CD4-positive, alpha-beta memory T cell (primary cell): ENCODE measurements at regions not wholly inside any gene's neighbourhood (a gene's known extent, or its start where the extent isn't known, plus 50 kb on each side); places are given as distances from the start of the nearest gene placed in this dataset.
"Not testable (repeated sequence)": the region's sequence is repeated elsewhere in the genome, so short reads cannot be mapped to it uniquely, and the experiment has no call there.

Experiments
- CTCF ChIA-PET: fragments of 350-600 bp; sonication (Branson Sonifier 250); formaldehyde crosslinking; loops from one replicate; lab custom pipeline; 2021; ENCODE audit warnings: inconsistent platforms; ENCODE audit not compliant: partially characterized antibody; lab: Charles Lee
- POLR2A ChIA-PET: fragments of 350-600 bp; sonication (Branson Sonifier 250); formaldehyde crosslinking; loops from one replicate; lab custom pipeline; 2021; ENCODE audit not compliant: partially characterized antibody; lab: Charles Lee
- DNase-seq, 5 donors: peaks; one replicate each; pipeline versions ENCODE4 v3.0.0 to v3.0.0-alpha.2; 2020 to 2022; ENCODE audit warnings: mixed read lengths in 1 of 5
- H3K27ac ChIP-seq: one replicate; pipeline ENCODE4 v1.7.0; 2013; ENCODE audit warnings: low read depth, low read length
- H3K27me3 ChIP-seq: 2 replicates; pipeline ENCODE4 v1.7.0; 2013; ENCODE audit warnings: mild to moderate bottlenecking, low read length, moderate library complexity; ENCODE audit not compliant: insufficient read depth
- H3K36me3 ChIP-seq: 2 replicates; pipeline ENCODE4 v1.7.0; 2013; ENCODE audit warnings: mild to moderate bottlenecking, low read length, moderate library complexity; ENCODE audit not compliant: insufficient read depth
- H3K4me1 ChIP-seq: 2 replicates; pipeline ENCODE4 v1.7.0; 2013; ENCODE audit warnings: mild to moderate bottlenecking, low read length, moderate library complexity; ENCODE audit not compliant: insufficient read depth
- H3K4me3 ChIP-seq, 2 donors: one replicate each; pipeline ENCODE4 v1.7.0; 2013; ENCODE audit warnings: low read length in 2 of 2, mild to moderate bottlenecking in 1 of 2
- H3K9me3 ChIP-seq, 2 donors: one replicate each; pipeline ENCODE4 v1.7.0; 2013; ENCODE audit warnings: low read length in 2 of 2, control low read depth in 1 of 2; ENCODE audit not compliant: control insufficient read depth in 1 of 2
- H3K27ac Mint-ChIP-seq, 7 donors: one replicate each; pipeline ENCODE4 v1.8.0; 2020 to 2021; ENCODE audit warnings: mixed read lengths in 7 of 7, mild to moderate bottlenecking in 6 of 7, inconsistent platforms in 3 of 7, moderate library complexity in 3 of 7
- H3K27me3 Mint-ChIP-seq, 2 donors: one replicate each; pipeline ENCODE4 v1.8.0; 2020 to 2021; ENCODE audit warnings: mixed read lengths in 2 of 2
- H3K36me3 Mint-ChIP-seq, 2 donors: one replicate each; pipeline ENCODE4 v1.8.0; 2020 to 2021; ENCODE audit warnings: mixed read lengths in 2 of 2, inconsistent platforms in 1 of 2, mild to moderate bottlenecking in 1 of 2
- H3K4me1 Mint-ChIP-seq, 4 donors: one replicate each; pipeline ENCODE4 v1.8.0; 2020 to 2021; ENCODE audit warnings: mixed read lengths in 4 of 4, mild to moderate bottlenecking in 1 of 4
- H3K4me3 Mint-ChIP-seq, 8 donors: one replicate each; pipeline ENCODE4 v1.8.0; 2020 to 2021; ENCODE audit warnings: mixed read lengths in 8 of 8, mild to moderate bottlenecking in 7 of 8, moderate library complexity in 6 of 8, inconsistent platforms in 3 of 8
- H3K9me3 Mint-ChIP-seq, 8 donors: one replicate each; pipeline ENCODE4 v1.8.0; 2020 to 2021; ENCODE audit warnings: mixed read lengths in 8 of 8, mild to moderate bottlenecking in 5 of 8, inconsistent platforms in 3 of 8, moderate library complexity in 1 of 8
- intact Hi-C: fragments of 100-400 bp; cut with micrococcal nuclease; formaldehyde crosslinking; loops from one replicate; pipeline ENCODE4 v1.15.1; 2023

DNA sequence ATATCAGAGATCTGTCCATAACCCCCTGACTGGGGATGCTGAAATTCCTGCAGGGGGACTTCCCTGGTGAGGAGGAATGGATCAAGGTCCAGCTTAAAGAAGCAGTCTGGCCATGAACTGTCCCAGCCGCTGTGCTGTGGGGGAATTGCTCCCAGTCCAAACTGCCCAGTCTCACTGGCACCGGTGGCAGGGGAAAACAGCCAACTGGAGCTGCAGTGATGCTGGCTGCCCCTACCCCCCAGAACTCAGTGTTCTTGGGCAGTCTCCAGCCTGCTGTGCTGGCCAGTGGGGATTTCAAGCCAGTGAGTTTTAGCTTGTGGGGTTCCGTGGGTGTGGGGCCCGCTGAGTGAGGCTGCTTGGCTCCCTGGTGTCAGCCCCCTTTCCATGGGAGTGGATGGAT lies 306.5 kb upstream of the RPS23 start:
- H3K36me3 Mint-ChIP-seq, result peaks cover 0 to 3% of the 10 kb centered on the region in 2 donors
- DNase-seq, result no peak
- H3K27me3 Mint-ChIP-seq, result peaks cover 2 to 5% of the 10 kb centered on the region in 2 donors
- Histone ChIP-seq H3K9me3 (no peaks in the 10 kb centered on the region), H3K4me3 (no peak overlapping the region), H3K27ac (no peak overlapping the region), H3K36me3 (no peaks in the 10 kb centered on the region), H3K27me3 (no peaks in the 10 kb centered on the region), H3K4me1 (no peaks in the 10 kb centered on the region)
- H3K4me3 Mint-ChIP-seq, result no peak overlapping the region
- peaks cover 0 to 29% (median 16%) of the 10 kb centered on the region in 8 donors for H3K9me3 Mint-ChIP-seq
- ChIA-PET CTCF (no interaction called here), POLR2A (no interaction called here)
- intact Hi-C loops, result no loop called here
- H3K4me1 Mint-ChIP-seq, result no peaks in the 10 kb centered on the region
- no peak overlapping the region for H3K27ac Mint-ChIP-seq

DNA sequence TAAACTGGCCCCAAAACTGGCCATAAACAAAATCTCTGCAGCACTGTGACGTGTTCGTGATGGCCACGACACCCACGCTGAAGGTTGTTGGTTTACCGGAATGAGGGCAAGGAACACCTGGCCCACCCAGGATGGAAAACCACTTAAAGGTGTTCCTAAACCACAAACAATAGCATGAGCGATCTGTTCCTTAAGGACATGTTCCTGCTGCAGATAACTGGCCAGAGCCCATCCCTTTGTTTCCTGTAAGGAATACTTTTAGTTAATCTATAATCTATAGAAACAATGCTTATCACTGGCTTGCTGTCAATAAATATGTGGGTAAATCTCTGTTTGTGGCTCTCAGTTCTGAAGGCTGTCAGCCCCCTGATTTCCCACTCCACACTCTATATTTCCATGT lies 305.2 kb upstream of the RPS23 start:
- DNase-seq, CTCF ChIA-PET, H3K27ac Mint-ChIP-seq, H3K9me3 ChIP-seq, H3K4me3 Mint-ChIP-seq, H3K36me3 ChIP-seq, H3K4me3 ChIP-seq, H3K27ac ChIP-seq, POLR2A ChIA-PET, H3K27me3 ChIP-seq, intact Hi-C loops, H3K27me3 Mint-ChIP-seq, H3K4me1 Mint-ChIP-seq, H3K36me3 Mint-ChIP-seq, H3K4me1 ChIP-seq: not testable (repeated sequence)
- peaks cover 0 to 29% (median 16%) of the 10 kb centered on the region in 8 donors for H3K9me3 Mint-ChIP-seq

DNA sequence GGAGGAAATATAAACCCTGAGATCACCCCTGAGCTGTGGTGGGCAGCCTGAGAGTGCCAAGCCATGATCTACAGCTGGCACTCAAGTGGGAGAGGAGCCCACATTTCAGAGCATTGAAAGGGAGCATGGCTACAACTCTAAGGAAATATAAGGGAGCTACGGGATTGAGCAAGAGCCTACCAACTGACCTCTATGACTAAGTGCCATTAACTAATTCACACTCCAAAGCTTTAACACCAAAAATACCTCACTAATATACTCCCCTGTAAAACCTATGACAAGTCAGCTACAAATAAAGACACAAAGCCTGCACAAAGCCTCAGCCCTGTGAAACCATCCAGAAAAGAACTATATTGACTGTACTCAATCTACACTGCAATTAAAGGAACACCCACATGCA lies 286.8 kb upstream of the RPS23 start:
- no peaks in the 10 kb centered on the region for H3K36me3 Mint-ChIP-seq
- peaks cover 2 to 11% of the 10 kb centered on the region in 2 donors for H3K27me3 Mint-ChIP-seq
- Histone ChIP-seq H3K27ac (no peak overlapping the region), H3K4me3 (no peak overlapping the region), H3K36me3 (no peaks in the 10 kb centered on the region), H3K4me1 (no peaks in the 10 kb centered on the region), H3K9me3 (no peaks in the 10 kb centered on the region), H3K27me3 (no peaks in the 10 kb centered on the region)
- DNase-seq, result no peak
- peaks cover 0 to 2% (median 0%) of the 10 kb centered on the region in 8 donors for H3K9me3 Mint-ChIP-seq
- ChIA-PET POLR2A (no interaction called here), CTCF (no interaction called here)
- H3K4me3 Mint-ChIP-seq, result no peak overlapping the region
- intact Hi-C loops, result no loop called here
- no peak overlapping the region for H3K27ac Mint-ChIP-seq
- no peaks in the 10 kb centered on the region for H3K4me1 Mint-ChIP-seq

GRCh38 chr5:82563745-82564144 lies 285.6 kb upstream of the RPS23 start:
- Histone ChIP-seq H3K4me1 (no peaks in the 10 kb centered on the region), H3K4me3 (no peak overlapping the region), H3K27me3 (no peaks in the 10 kb centered on the region), H3K9me3 (no peaks in the 10 kb centered on the region), H3K36me3 (no peaks in the 10 kb centered on the region), H3K27ac (no peak overlapping the region)
- intact Hi-C loops, result no loop called here
- DNase-seq, result no peak
- peaks cover 0 to 2% (median 0%) of the 10 kb centered on the region in 8 donors for H3K9me3 Mint-ChIP-seq
- no peak overlapping the region for H3K4me3 Mint-ChIP-seq
- CTCF ChIA-PET, result no interaction called here
- no peak overlapping the region for H3K27ac Mint-ChIP-seq
- POLR2A ChIA-PET, result no interaction called here
- peaks cover 2 to 11% of the 10 kb centered on the region in 2 donors for H3K27me3 Mint-ChIP-seq
- no peaks in the 10 kb centered on the region for H3K4me1 Mint-ChIP-seq
- no peaks in the 10 kb centered on the region for H3K36me3 Mint-ChIP-seq

DNA sequence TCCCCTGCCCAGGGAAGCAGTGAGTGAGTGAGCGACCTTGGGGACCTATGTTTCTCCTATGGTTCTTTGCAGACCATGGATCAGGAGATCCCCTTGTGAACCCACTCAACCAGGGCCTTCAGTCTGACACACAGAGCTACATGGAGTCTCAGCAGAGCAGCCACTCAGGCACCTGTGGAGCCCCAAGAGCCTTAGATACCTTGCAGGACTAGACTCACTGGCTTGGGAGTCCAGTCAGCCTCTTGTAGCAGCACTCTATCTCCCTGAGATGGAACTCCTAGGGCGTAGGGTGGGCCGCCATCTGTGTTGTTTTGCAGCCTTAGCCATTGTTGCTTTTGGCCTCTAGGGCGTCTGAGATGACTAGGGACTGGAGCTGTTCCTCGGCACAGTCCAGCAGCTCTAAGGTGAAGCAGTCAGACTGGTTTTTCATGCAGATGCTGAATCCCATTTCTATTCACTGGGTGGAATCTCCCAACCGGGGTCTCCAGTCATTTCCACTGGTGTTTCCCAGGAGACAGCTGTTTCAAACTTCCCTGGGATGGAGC lies 284.6 kb upstream of the RPS23 start:
- H3K27ac ChIP-seq, result no peak overlapping the region
- ChIA-PET POLR2A (no interaction called here), CTCF (no interaction called here)
- H3K27me3 ChIP-seq, result no peaks in the 10 kb centered on the region
- no peak overlapping the region for H3K4me3 Mint-ChIP-seq
- H3K27me3 Mint-ChIP-seq, result peaks cover 2 to 11% of the 10 kb centered on the region in 2 donors
- no peaks in the 10 kb centered on the region for H3K36me3 ChIP-seq
- intact Hi-C loops, result no loop called here
- H3K9me3 ChIP-seq, result no peaks in the 10 kb centered on the region
- H3K4me1 Mint-ChIP-seq, result no peaks in the 10 kb centered on the region
- no peak for DNase-seq
- H3K36me3 Mint-ChIP-seq, result no peaks in the 10 kb centered on the region
- H3K27ac Mint-ChIP-seq, result no peak overlapping the region
- H3K4me1 ChIP-seq, result no peaks in the 10 kb centered on the region
- peaks cover 0 to 7% (median 3%) of the 10 kb centered on the region in 8 donors for H3K9me3 Mint-ChIP-seq
- H3K4me3 ChIP-seq, result no peak overlapping the region

DNA sequence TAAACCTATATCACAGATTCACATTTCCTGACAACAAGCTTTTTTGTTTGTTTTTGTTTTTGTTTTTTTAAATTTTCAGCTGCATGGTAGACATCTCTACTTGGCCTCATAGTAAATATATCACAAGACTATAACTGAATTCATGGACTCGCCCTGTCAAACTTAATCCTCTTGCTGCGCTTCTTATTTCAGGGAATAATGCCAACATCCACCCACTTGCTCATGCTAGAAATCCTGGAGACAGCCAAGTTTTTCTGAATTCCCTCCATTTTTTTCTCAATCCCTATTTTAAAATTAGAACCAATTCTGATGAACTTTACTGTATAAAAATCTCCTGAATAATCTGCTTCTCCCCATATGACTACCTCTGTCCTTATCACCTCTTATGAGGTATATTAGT lies 283.6 kb upstream of the RPS23 start:
- ChIA-PET CTCF (no interaction called here), POLR2A (no interaction called here)
- Histone ChIP-seq H3K4me3 (no peak overlapping the region), H3K36me3 (no peaks in the 10 kb centered on the region), H3K27me3 (no peaks in the 10 kb centered on the region), H3K4me1 (no peaks in the 10 kb centered on the region), H3K9me3 (no peaks in the 10 kb centered on the region), H3K27ac (no peak overlapping the region)
- Mint-ChIP-seq H3K9me3 (peaks cover 0 to 9% (median 5%) of the 10 kb centered on the region in 8 donors), H3K27ac (no peak overlapping the region), H3K4me1 (no peaks in the 10 kb centered on the region), H3K27me3 (peaks cover 2 to 7% of the 10 kb centered on the region in 2 donors), H3K4me3 (no peak overlapping the region), H3K36me3 (no peaks in the 10 kb centered on the region)
- no peak for DNase-seq
- intact Hi-C loops, result no loop called here

GRCh38 chr5:82560969-82561368 lies 282.8 kb upstream of the RPS23 start:
- no peaks in the 10 kb centered on the region for H3K27me3 ChIP-seq
- Mint-ChIP-seq H3K9me3 (peaks cover 0 to 9% (median 6%) of the 10 kb centered on the region in 8 donors), H3K27me3 (peaks cover 2 to 9% of the 10 kb centered on the region in 2 donors), H3K27ac (no peak overlapping the region), H3K4me1 (no peaks in the 10 kb centered on the region), H3K4me3 (no peak overlapping the region), H3K36me3 (no peaks in the 10 kb centered on the region)
- no peaks in the 10 kb centered on the region for H3K4me1 ChIP-seq
- ChIA-PET CTCF (no interaction called here), POLR2A (no interaction called here)
- H3K36me3 ChIP-seq, result no peaks in the 10 kb centered on the region
- intact Hi-C loops, result no loop called here
- H3K27ac ChIP-seq, result no peak overlapping the region
- no peaks in the 10 kb centered on the region for H3K9me3 ChIP-seq
- DNase-seq, result no peak
- no peak overlapping the region for H3K4me3 ChIP-seq

DNA sequence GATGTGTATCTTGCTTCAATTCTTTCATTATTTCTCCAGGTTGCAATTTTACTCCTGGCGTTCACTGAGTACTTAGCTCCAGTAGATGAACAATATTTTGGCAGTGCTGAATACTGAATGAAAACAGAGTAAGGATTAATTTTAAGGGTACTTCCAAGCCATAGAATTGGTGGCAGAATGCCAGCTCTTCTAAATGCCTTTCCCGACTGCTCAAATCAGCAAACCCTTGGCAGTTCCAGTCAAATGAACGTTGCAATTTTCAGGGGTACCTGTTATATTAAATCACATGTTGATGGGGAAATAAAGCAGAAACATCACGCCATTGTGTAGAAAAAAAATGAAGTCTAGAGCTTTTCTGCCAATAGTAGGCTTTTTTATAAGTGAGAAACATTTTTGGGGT lies 282.4 kb upstream of the RPS23 start:
- Mint-ChIP-seq H3K9me3 (peaks cover 0 to 9% (median 6%) of the 10 kb centered on the region in 8 donors), H3K4me3 (no peak overlapping the region), H3K27ac (no peak overlapping the region), H3K4me1 (no peaks in the 10 kb centered on the region), H3K36me3 (no peaks in the 10 kb centered on the region), H3K27me3 (peaks cover 2 to 9% of the 10 kb centered on the region in 2 donors)
- intact Hi-C loops, result no loop called here
- Histone ChIP-seq H3K4me1 (no peaks in the 10 kb centered on the region), H3K27me3 (no peaks in the 10 kb centered on the region), H3K4me3 (no peak overlapping the region), H3K36me3 (no peaks in the 10 kb centered on the region), H3K27ac (no peak overlapping the region), H3K9me3 (no peaks in the 10 kb centered on the region)
- DNase-seq, result no peak
- ChIA-PET POLR2A (interaction anchor here (0.5 kb wide), 1 partner anchor 59 kb away, joined by 3 read pairs; no protein-coding TSS in a partner anchor), CTCF (no interaction called here)
